Gastrocnemius medialis (tissue), 4 donors: ENCODE measurements at regions not wholly inside any gene's neighbourhood (a gene's known extent, or its start where the extent isn't known, plus 50 kb on each side); places are given as distances from the start of the nearest gene placed in this dataset.

Experiments
- POLR2A ChIP-seq, 2 donors: fragments of 450-650 bp; IDR thresholded peaks; one replicate each; pipeline ENCODE4 v1.6.1; 2017; ENCODE audit warnings: antibody characterized with exemption in 2 of 2, mild to moderate bottlenecking in 2 of 2, moderate library complexity in 2 of 2
- TF ChIP-seq, protein P1 (sequence below), 5 experiments: fragments of 450-650 bp in 3 of 5; fragments of 200-600 bp in 2 of 5; sonication (generic) in 2 of 5; IDR thresholded peaks in 4 of 5; conservative IDR thresholded peaks in 1 of 5; 1 replicate in 4 of 5; 2 replicates in 1 of 5; pipeline ENCODE4 v1.5.1; 2016 to 2019; ENCODE audit warnings: antibody characterized with exemption in 5 of 5, mild to moderate bottlenecking in 3 of 5, moderate library complexity in 3 of 5

DNA sequence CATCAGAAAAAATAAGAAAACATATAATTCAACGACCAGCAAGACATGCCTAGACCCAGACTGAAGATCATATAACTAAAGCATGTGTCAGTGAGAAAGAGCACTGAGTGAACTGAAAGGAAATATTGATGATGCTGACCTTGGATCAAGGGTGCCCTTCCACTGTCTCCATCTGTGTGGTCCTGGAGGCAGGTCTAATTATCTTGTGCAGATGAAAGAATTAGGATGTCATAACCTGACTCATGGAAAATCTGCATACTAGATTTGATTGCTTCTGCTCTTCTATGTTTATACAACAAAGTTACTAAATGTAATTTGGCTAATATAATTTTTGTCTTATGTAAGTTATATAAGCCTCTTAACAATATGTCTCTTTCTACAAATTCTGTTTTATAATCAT lies 264.6 kb upstream of the TGFBR2 start:
- TF ChIP-seq, protein P1, sequence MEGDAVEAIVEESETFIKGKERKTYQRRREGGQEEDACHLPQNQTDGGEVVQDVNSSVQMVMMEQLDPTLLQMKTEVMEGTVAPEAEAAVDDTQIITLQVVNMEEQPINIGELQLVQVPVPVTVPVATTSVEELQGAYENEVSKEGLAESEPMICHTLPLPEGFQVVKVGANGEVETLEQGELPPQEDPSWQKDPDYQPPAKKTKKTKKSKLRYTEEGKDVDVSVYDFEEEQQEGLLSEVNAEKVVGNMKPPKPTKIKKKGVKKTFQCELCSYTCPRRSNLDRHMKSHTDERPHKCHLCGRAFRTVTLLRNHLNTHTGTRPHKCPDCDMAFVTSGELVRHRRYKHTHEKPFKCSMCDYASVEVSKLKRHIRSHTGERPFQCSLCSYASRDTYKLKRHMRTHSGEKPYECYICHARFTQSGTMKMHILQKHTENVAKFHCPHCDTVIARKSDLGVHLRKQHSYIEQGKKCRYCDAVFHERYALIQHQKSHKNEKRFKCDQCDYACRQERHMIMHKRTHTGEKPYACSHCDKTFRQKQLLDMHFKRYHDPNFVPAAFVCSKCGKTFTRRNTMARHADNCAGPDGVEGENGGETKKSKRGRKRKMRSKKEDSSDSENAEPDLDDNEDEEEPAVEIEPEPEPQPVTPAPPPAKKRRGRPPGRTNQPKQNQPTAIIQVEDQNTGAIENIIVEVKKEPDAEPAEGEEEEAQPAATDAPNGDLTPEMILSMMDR (IDR thresholded peaks at IDR 0.05 in 4 of 5, conservative IDR thresholded peaks at IDR 0.05 in 1 of 5), result no peak
- TF ChIP-seq POLR2A (IDR thresholded peaks at IDR 0.05), result no peak
